ENCODE measurements at regions not wholly inside any gene's neighbourhood (a gene's known extent, or its start where the extent isn't known, plus 50 kb on each side); places are given as distances from the start of the nearest gene placed in this dataset.
"Not testable (repeated sequence)": the region's sequence is repeated elsewhere in the genome, so short reads cannot be mapped to it uniquely, and the experiment has no call there.

DNA sequence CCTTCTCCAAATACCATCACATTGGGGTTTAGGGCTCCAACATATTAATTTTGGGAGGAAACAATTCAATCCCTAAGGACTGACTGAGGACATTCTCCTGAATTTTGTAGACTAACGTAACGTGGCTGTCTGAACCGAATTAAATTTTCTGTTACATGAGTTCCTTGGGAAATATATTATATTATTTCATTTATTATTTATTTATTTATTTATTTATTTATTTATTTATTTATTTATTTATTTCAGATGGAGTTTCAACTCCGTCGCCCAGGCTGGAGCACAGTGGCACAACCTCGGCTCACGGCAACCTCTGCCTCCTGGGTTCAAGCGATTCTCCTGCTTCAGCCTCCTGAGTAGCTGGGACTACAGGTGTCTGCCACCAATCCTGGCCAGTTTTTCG is 193.2 kb upstream of the EXOC2 start:
- not testable (repeated sequence) for TF ChIP-seq POLR2A, CTCF (IDR thresholded peaks at IDR 0.05)
